ENCODE measurements at regions not wholly inside any gene's neighbourhood (a gene's known extent, or its start where the extent isn't known, plus 50 kb on each side); places are given as distances from the start of the nearest gene placed in this dataset.

- Histone ChIP-seq H3K9ac (ENCODE audit: low read length) (no peak overlapping the region), H3K9me3 (ENCODE audit: control insufficient read depth in 1 of 2, insufficient read depth in 1 of 2, low read depth in 1 of 2, low read length in 2 of 2) (no peaks in the 10 kb centered on the region), H3K4me1 (ENCODE audit: control insufficient read depth in 1 of 2, insufficient read depth in 2 of 2, low read length in 2 of 2) (0 out of 4 replicates have a peak, but pooled peaks cover 0 to 4% of the 10 kb centered on the region in 2 experiments), H3K9me2 (ENCODE audit: insufficient read depth) (peaks cover 3% of the 10 kb centered on the region; the same call in 1 of the 2 replicates), H3K4me2 (ENCODE audit: low read length) (no peak overlapping the region), H4K20me1 (ENCODE audit: insufficient read depth) (no peaks in the 10 kb centered on the region), H3K79me2 (ENCODE audit: insufficient read depth, low read length) (no peaks in the 10 kb centered on the region), H3K27ac (ENCODE audit: low read depth, low read length) (no peak overlapping the region), H3K4me3 (replicated peaks in 1 of 2; ENCODE audit: low read depth in 1 of 2, low read length in 2 of 2) (no peak overlapping the region), H3K27me3 (ENCODE audit: insufficient read depth, low read length) (no peaks in the 10 kb centered on the region), H3K36me3 (ENCODE audit: control insufficient read depth in 1 of 2, insufficient read depth in 2 of 2, low read length in 2 of 2) (no peaks in the 10 kb centered on the region), H2AFZ (ENCODE audit: low read depth, low read length, poor library complexity, severe bottlenecking) (no peak overlapping the region)
- intact Hi-C loops (cut with micrococcal nuclease): no loop called here
- ATAC-seq (no peak), DNase-seq (ENCODE audit: low read depth, low spot score) (no peak)
- ChIA-PET RAD21 (ENCODE audit: low non-redundant PET in 1 of 2, low total read pairs in 2 of 2, uncharacterized antibody in 2 of 2, unreplicated experiment in 2 of 2) (no interaction called here), CTCF (interaction anchor here (0.7 kb wide), 1 partner anchor 780 kb away, joined by 4 read pairs; no protein-coding TSS in a partner anchor), POLR2A (no interaction called here)
- TF ChIP-seq EGR1 (IDR thresholded peaks at IDR 0.05; ENCODE audit: low read depth): no peak
- TF ChIP-seq CEBPB (IDR thresholded peaks at IDR 0.05; ENCODE audit: low read depth): no peak
- TF ChIP-seq RAD21 (IDR thresholded peaks at IDR 0.05; ENCODE audit: low read depth): no peak
- TF ChIP-seq REST (IDR thresholded peaks at IDR 0.05; ENCODE audit: low read depth): no peak
- TF ChIP-seq ZNF274 (IDR thresholded peaks at IDR 0.05; ENCODE audit: low read depth, low read length): no peak
- TF ChIP-seq ELF1 (IDR thresholded peaks at IDR 0.05; ENCODE audit: borderline replicate concordance, low read depth): no peak
- TF ChIP-seq ATF3 (IDR thresholded peaks at IDR 0.05): no peak
- no peak for TF ChIP-seq SIN3A (IDR thresholded peaks at IDR 0.05; ENCODE audit: low read depth)
- TF ChIP-seq EZH2phosphoT487 (IDR thresholded peaks at IDR 0.05; ENCODE audit: borderline replicate concordance): no peak
- no peak for TF ChIP-seq ZBTB33 (IDR thresholded peaks at IDR 0.05; ENCODE audit: extremely low read depth, insufficient replicate concordance, low read length)
- TF ChIP-seq SRF (IDR thresholded peaks at IDR 0.05; ENCODE audit: low read depth): no peak
- no peak for TF ChIP-seq EZH2 (IDR thresholded peaks at IDR 0.05)
- no peak for TF ChIP-seq TCF7L2 (IDR thresholded peaks at IDR 0.05; ENCODE audit: borderline replicate concordance, extremely low read depth, insufficient read depth, insufficient read length)
- no peak for TF ChIP-seq ZFX (IDR thresholded peaks at IDR 0.05)
- no peak for TF ChIP-seq FOSL1 (IDR thresholded peaks at IDR 0.05; ENCODE audit: low read depth)
- no peak for TF ChIP-seq YY1 (IDR thresholded peaks at IDR 0.05; ENCODE audit: extremely low read depth, insufficient replicate concordance, low read depth, low read length)
- TF ChIP-seq CBX3 (IDR thresholded peaks at IDR 0.05; ENCODE audit: low read depth): no peak
- TF ChIP-seq CTCF (IDR thresholded peaks at IDR 0.05 in 2 of 3, conservative IDR thresholded peaks at IDR 0.05 in 1 of 3; ENCODE audit: borderline replicate concordance in 1 of 3, insufficient read depth in 1 of 3, low read depth in 2 of 3, low read length in 2 of 3): no peak
- no peak for TF ChIP-seq MAX (IDR thresholded peaks at IDR 0.05)
- TF ChIP-seq JUND (IDR thresholded peaks at IDR 0.05): no peak
- BruUV-seq (replicated peaks): no TSS peak
These were observed 492.4 kb upstream of the KLF4 start for GRCh38 chr9:107982001-107982400.

All from HCT116 (cell line).